ENCODE measurements at regions not wholly inside any gene's neighbourhood (a gene's known extent, or its start where the extent isn't known, plus 50 kb on each side); places are given as distances from the start of the nearest gene placed in this dataset.
A peak's percentile ranks its signal among the peaks of the same experiment; 100 is the strongest.

DNA sequence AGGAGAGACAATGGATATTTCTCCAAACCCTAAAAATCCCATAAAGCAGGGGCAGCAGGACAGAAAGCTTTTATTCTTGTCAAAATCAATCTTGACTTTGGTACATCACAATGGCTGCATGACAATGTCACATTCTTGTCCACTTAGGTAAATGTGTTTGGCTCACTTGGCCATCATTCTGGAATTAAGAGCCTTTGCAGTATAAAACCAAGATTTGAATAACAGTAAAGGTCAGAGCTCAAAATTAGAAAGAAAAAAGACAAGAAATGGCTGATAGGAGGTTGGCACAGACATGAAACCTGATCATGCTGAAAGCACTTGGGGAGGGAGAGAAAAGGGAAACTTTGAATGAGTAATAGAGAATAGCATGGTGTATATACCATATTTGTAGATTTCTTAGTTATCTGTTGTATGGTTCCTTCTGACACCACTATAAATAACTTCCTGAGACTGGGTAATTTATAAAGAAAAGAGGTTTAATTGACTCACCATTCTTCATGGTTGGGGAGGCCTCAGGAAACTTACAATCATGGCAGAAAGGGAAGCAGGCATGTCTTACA is 158.5 kb upstream of the SGO1 start (continued):
- TF ChIP-seq MXI1 (conservative IDR thresholded peaks at IDR 0.05; ENCODE audit: poor library complexity, severe bottlenecking) (no peak), SMC3 (conservative IDR thresholded peaks at IDR 0.05; ENCODE audit: poor library complexity) (no peak), RAD21 (conservative IDR thresholded peaks at IDR 0.05) (no peak)

DNA sequence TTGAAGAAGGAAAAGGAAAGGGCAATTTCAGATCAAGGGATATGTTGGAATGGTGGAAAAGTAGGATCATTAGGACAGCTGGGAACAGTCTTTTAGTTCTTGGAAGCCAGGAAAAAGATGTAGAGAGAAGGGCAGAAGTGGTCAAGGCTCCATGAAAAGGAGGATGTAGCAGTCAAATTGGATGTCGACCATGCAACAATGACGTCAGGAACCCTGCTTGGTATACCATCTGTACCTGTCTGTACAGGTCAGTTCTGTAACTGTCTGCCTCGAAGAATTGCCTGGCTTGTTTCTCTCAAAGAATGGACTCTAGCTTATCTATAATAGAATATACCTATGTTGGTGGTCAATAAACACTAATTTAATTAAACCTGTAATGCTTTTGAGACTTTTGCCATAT is 157.8 kb upstream of the SGO1 start:
- H3K79me2 ChIP-seq (replicated peaks; ENCODE audit: insufficient read depth, low read length): no peaks in the 10 kb centered on the region
- H3K9ac ChIP-seq (ENCODE audit: low read length): no peak overlapping the region
- no peaks in the 10 kb centered on the region for H4K20me1 ChIP-seq (ENCODE audit: insufficient read depth)
- no peaks in the 10 kb centered on the region for H3K36me3 ChIP-seq (ENCODE audit: insufficient read depth, low read length)
- H3K9me3 ChIP-seq (ENCODE audit: low read length): no peaks in the 10 kb centered on the region
- no peaks in the 10 kb centered on the region for H3K27me3 ChIP-seq (ENCODE audit: insufficient read depth, low read depth, low read length)
- H3K4me3 ChIP-seq (ENCODE audit: low read length): no peak overlapping the region
- no peak for TF ChIP-seq MXI1 (conservative IDR thresholded peaks at IDR 0.05; ENCODE audit: poor library complexity, severe bottlenecking)
- TF ChIP-seq EP300 (conservative IDR thresholded peaks at IDR 0.05; ENCODE audit: poor library complexity, severe bottlenecking): no peak
- TF ChIP-seq POLR2AphosphoS5 (IDR thresholded peaks at IDR 0.05): no peak
- TF ChIP-seq RAD21 (conservative IDR thresholded peaks at IDR 0.05): no peak
- TF ChIP-seq, protein P1, sequence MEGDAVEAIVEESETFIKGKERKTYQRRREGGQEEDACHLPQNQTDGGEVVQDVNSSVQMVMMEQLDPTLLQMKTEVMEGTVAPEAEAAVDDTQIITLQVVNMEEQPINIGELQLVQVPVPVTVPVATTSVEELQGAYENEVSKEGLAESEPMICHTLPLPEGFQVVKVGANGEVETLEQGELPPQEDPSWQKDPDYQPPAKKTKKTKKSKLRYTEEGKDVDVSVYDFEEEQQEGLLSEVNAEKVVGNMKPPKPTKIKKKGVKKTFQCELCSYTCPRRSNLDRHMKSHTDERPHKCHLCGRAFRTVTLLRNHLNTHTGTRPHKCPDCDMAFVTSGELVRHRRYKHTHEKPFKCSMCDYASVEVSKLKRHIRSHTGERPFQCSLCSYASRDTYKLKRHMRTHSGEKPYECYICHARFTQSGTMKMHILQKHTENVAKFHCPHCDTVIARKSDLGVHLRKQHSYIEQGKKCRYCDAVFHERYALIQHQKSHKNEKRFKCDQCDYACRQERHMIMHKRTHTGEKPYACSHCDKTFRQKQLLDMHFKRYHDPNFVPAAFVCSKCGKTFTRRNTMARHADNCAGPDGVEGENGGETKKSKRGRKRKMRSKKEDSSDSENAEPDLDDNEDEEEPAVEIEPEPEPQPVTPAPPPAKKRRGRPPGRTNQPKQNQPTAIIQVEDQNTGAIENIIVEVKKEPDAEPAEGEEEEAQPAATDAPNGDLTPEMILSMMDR (IDR thresholded peaks at IDR 0.05; ENCODE audit: poor library complexity, severe bottlenecking): no peak
- TF ChIP-seq TAF1 (IDR thresholded peaks at IDR 0.05; ENCODE audit: low read depth): no peak
- TF ChIP-seq, protein P2, sequence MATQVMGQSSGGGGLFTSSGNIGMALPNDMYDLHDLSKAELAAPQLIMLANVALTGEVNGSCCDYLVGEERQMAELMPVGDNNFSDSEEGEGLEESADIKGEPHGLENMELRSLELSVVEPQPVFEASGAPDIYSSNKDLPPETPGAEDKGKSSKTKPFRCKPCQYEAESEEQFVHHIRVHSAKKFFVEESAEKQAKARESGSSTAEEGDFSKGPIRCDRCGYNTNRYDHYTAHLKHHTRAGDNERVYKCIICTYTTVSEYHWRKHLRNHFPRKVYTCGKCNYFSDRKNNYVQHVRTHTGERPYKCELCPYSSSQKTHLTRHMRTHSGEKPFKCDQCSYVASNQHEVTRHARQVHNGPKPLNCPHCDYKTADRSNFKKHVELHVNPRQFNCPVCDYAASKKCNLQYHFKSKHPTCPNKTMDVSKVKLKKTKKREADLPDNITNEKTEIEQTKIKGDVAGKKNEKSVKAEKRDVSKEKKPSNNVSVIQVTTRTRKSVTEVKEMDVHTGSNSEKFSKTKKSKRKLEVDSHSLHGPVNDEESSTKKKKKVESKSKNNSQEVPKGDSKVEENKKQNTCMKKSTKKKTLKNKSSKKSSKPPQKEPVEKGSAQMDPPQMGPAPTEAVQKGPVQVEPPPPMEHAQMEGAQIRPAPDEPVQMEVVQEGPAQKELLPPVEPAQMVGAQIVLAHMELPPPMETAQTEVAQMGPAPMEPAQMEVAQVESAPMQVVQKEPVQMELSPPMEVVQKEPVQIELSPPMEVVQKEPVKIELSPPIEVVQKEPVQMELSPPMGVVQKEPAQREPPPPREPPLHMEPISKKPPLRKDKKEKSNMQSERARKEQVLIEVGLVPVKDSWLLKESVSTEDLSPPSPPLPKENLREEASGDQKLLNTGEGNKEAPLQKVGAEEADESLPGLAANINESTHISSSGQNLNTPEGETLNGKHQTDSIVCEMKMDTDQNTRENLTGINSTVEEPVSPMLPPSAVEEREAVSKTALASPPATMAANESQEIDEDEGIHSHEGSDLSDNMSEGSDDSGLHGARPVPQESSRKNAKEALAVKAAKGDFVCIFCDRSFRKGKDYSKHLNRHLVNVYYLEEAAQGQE (IDR thresholded peaks at IDR 0.05; ENCODE audit: borderline replicate concordance): no peak
- TF ChIP-seq SMC3 (conservative IDR thresholded peaks at IDR 0.05; ENCODE audit: poor library complexity): no peak
- TF ChIP-seq EZH2 (IDR thresholded peaks at IDR 0.05; ENCODE audit: borderline replicate concordance, insufficient read depth, low read length, poor library complexity, severe bottlenecking): no peak
- no peak overlapping the region for H3K4me2 ChIP-seq (ENCODE audit: low read length)
- H3F3A ChIP-seq (ENCODE audit: insufficient read depth, low read length, poor library complexity, severe bottlenecking): no peaks in the 10 kb centered on the region
- no peaks in the 10 kb centered on the region for H3K9me2 ChIP-seq (ENCODE audit: insufficient read depth, low read length)
- no peak overlapping the region for H3K27ac ChIP-seq (ENCODE audit: low read length)
- H2AFZ ChIP-seq (ENCODE audit: low read depth, low read length): no peak overlapping the region

DNA sequence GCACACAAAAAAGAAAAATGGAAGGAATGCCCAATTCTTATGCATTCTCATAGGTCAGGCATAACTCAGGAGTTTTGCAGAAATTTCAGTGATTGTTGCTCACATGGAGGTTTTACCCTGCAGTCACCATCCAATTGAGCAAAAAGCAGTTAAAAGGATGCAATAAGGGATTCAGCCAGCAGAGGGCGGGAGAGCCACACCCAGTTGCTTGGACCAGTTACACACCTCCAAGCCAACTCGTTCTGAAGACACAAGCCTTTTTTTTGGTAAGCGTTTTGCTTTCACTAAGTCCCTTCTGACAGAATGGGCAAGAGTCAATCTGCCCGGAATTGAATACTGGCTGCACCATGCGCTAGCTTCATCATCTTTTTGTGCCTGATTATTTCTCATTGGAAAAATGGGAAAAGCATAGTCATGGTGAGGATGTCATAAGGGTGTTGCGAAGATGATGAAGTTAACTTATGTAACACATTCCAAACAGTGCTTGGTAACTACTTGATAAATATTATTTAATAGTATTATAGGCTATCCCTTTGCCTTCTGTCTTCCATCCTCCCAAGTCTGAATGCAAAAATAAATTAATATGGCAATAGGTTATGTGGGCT is 154.4 kb upstream of the SGO1 start:
- H3K4me2 ChIP-seq (ENCODE audit: low read length): no peak overlapping the region
- H3K9ac ChIP-seq (ENCODE audit: low read length): no peak overlapping the region
- H3K9me2 ChIP-seq (ENCODE audit: insufficient read depth, low read length): no peaks in the 10 kb centered on the region
- no peak overlapping the region for H2AFZ ChIP-seq (ENCODE audit: low read depth, low read length)
- no peaks in the 10 kb centered on the region for H3K9me3 ChIP-seq (ENCODE audit: low read length)
- no peaks in the 10 kb centered on the region for H3K36me3 ChIP-seq (ENCODE audit: insufficient read depth, low read length)
- no peaks in the 10 kb centered on the region for H3F3A ChIP-seq (ENCODE audit: insufficient read depth, low read length, poor library complexity, severe bottlenecking)
- H3K79me2 ChIP-seq (replicated peaks; ENCODE audit: insufficient read depth, low read length): no peaks in the 10 kb centered on the region
- no peak overlapping the region for H3K27ac ChIP-seq (ENCODE audit: low read length)
- TF ChIP-seq MXI1 (conservative IDR thresholded peaks at IDR 0.05; ENCODE audit: poor library complexity, severe bottlenecking) (no peak), TAF1 (IDR thresholded peaks at IDR 0.05; ENCODE audit: low read depth) (no peak), EZH2 (IDR thresholded peaks at IDR 0.05; ENCODE audit: borderline replicate concordance, insufficient read depth, low read length, poor library complexity, severe bottlenecking) (no peak), EP300 (conservative IDR thresholded peaks at IDR 0.05; ENCODE audit: poor library complexity, severe bottlenecking) (no peak), POLR2AphosphoS5 (IDR thresholded peaks at IDR 0.05) (no peak), RAD21 (conservative IDR thresholded peaks at IDR 0.05) (peak; percentile 96), SMC3 (conservative IDR thresholded peaks at IDR 0.05; ENCODE audit: poor library complexity) (peak; percentile 95)
- TF ChIP-seq, protein P1 (IDR thresholded peaks at IDR 0.05; ENCODE audit: poor library complexity, severe bottlenecking): peak; percentile 92
- TF ChIP-seq, protein P2 (IDR thresholded peaks at IDR 0.05; ENCODE audit: borderline replicate concordance): no peak
- no peak overlapping the region for H3K4me3 ChIP-seq (ENCODE audit: low read length)
- H4K20me1 ChIP-seq (ENCODE audit: insufficient read depth): no peaks in the 10 kb centered on the region
- no peaks in the 10 kb centered on the region for H3K27me3 ChIP-seq (ENCODE audit: insufficient read depth, low read depth, low read length)

Measured in neural cell (in vitro differentiated cells).